Testis (tissue), 2 donors: ENCODE measurements at regions not wholly inside any gene's neighbourhood (a gene's known extent, or its start where the extent isn't known, plus 50 kb on each side); places are given as distances from the start of the nearest gene placed in this dataset.

Experiments used
- CTCF ChIP-seq, 3 experiments: fragments of 450-650 bp in 2 of 3; fragments of 200-600 bp in 1 of 3; sonication (generic) in 1 of 3; IDR thresholded peaks; one replicate each; pipeline ENCODE4 v1.5.1; 2016 to 2019; ENCODE audit warnings: antibody characterized with exemption in 3 of 3, mild to moderate bottlenecking in 2 of 3, moderate library complexity in 1 of 3
- POLR2A ChIP-seq: fragments of 450-650 bp; IDR thresholded peaks from one replicate; pipeline ENCODE4 v1.6.1; 2017; ENCODE audit warnings: antibody characterized with exemption, mild to moderate bottlenecking, moderate library complexity

- no peak for TF ChIP-seq CTCF (IDR thresholded peaks at IDR 0.05)
- no peak for TF ChIP-seq POLR2A
These were observed 1310.3 kb downstream of the TBC1D22A start for GRCh38 chr22:48072777-48073176.
